Keratinocyte (primary cell): ENCODE measurements at regions not wholly inside any gene's neighbourhood (a gene's known extent, or its start where the extent isn't known, plus 50 kb on each side); places are given as distances from the start of the nearest gene placed in this dataset.

ENCODE experiments used
- DNase-seq: peaks from one replicate; pipeline ENCODE4 v3.0.0-alpha.2; 2011; ENCODE audit warnings: low read depth, missing footprints, low spot score
- FAIRE-seq: peaks from 2 replicates; lab custom pipeline; 2011; peaks lifted over from hg19 to GRCh38; lab: Jason Lieb, UNC
- H2AFZ ChIP-seq: 2 replicates; pipeline ENCODE4 v1.6.0; 2012; ENCODE audit warnings: low read length, control low read depth, inconsistent platforms; ENCODE audit not compliant: control insufficient read depth
- H3K27ac ChIP-seq: 2 replicates; pipeline ENCODE4 v1.5.1; 2011; ENCODE audit warnings: low read length; ENCODE audit not compliant: control insufficient read depth, insufficient read depth
- H3K27me3 ChIP-seq: 3 replicates; pipeline ENCODE4 v1.6.0; 2011; ENCODE audit warnings: low read length; ENCODE audit not compliant: control insufficient read depth, insufficient read depth; ENCODE audit errors: extremely low read depth
- H3K36me3 ChIP-seq, 2 experiments: 2 replicates in 1 of 2; 3 replicates in 1 of 2; pipeline ENCODE4 v1.5.1; 2011; ENCODE audit warnings: low read length in 2 of 2, mild to moderate bottlenecking in 1 of 2; ENCODE audit not compliant: control insufficient read depth in 2 of 2, insufficient read depth in 2 of 2; ENCODE audit errors: extremely low read depth in 1 of 2
- H3K4me1 ChIP-seq: 3 replicates; pipeline ENCODE4 v1.5.1; 2011; ENCODE audit warnings: low read length; ENCODE audit not compliant: control insufficient read depth, insufficient read depth; ENCODE audit errors: extremely low read depth
- H3K4me2 ChIP-seq: 3 replicates; pipeline ENCODE4 v1.6.0; 2011; ENCODE audit warnings: low read depth, low read length; ENCODE audit not compliant: control insufficient read depth, insufficient read depth; ENCODE audit errors: extremely low read depth
- H3K4me3 ChIP-seq, 3 experiments: fragments of 200-600 bp in 1 of 3; sonication (generic) in 1 of 3; 2 replicates in 2 of 3; 3 replicates in 1 of 3; pipeline ENCODE4 v1.5.1; 2011 to 2016; ENCODE audit warnings: low read length in 3 of 3, mild to moderate bottlenecking in 3 of 3, control low read depth in 2 of 3, inconsistent platforms in 1 of 3, low read depth in 1 of 3, mixed read lengths in 1 of 3, mixed run types in 1 of 3, moderate library complexity in 1 of 3; ENCODE audit not compliant: control insufficient read depth in 2 of 3, insufficient read depth in 2 of 3; ENCODE audit errors: extremely low read depth in 1 of 3
- H3K79me2 ChIP-seq: 2 replicates; pipeline ENCODE4 v1.6.0; 2012; ENCODE audit warnings: low read length; ENCODE audit not compliant: control insufficient read depth, insufficient read depth
- H3K9ac ChIP-seq: 3 replicates; pipeline ENCODE4 v1.6.0; 2011; ENCODE audit warnings: low read length; ENCODE audit not compliant: control insufficient read depth, insufficient read depth; ENCODE audit errors: extremely low read depth
- H3K9me1 ChIP-seq: 3 replicates; pipeline ENCODE4 v1.6.0; 2011; ENCODE audit warnings: low read length; ENCODE audit not compliant: control insufficient read depth, insufficient read depth; ENCODE audit errors: extremely low read depth
- H3K9me3 ChIP-seq: 2 replicates; pipeline ENCODE4 v1.5.1; 2012; ENCODE audit warnings: low read depth, low read length; ENCODE audit not compliant: control insufficient read depth
- H4K20me1 ChIP-seq: 3 replicates; pipeline ENCODE4 v1.6.0; 2011; ENCODE audit warnings: low read length; ENCODE audit not compliant: control insufficient read depth, insufficient read depth; ENCODE audit errors: extremely low read depth
- CTCF ChIP-seq, 3 experiments: IDR thresholded peaks in 1 of 3; conservative IDR thresholded peaks in 1 of 3; optimal IDR thresholded peaks in 1 of 3; 2 replicates in 2 of 3; 3 replicates in 1 of 3; pipeline versions ENCODE3 to v1.5.1; 2011; ENCODE audit warnings: low read length in 3 of 3, mild to moderate bottlenecking in 3 of 3, moderate library complexity in 2 of 3, control low read depth in 1 of 3, inconsistent platforms in 1 of 3; ENCODE audit not compliant: insufficient read depth in 2 of 3; ENCODE audit errors: extremely low read depth in 1 of 3
- EZH2 ChIP-seq: IDR thresholded peaks from one replicate; pipeline ENCODE4 v1.6.1; 2012; ENCODE audit warnings: inconsistent platforms, mild to moderate bottlenecking, low read length, moderate library complexity
- dilution Hi-C: fragments of 300-500 bp; cut with MboI; formaldehyde crosslinking; loops from one replicate; pipeline ENCODE4 v1.7.0; 2020; ENCODE audit warnings: low sequenced_read_pairs; ENCODE audit not compliant: extremely low pct_ligation_motif_present

- Histone ChIP-seq H3K4me3 (no peak overlapping the region), H3K9me3 (no peaks in the 10 kb centered on the region), H3K79me2 (no peaks in the 10 kb centered on the region), H3K27me3 (no peaks in the 10 kb centered on the region), H3K9me1 (no peaks in the 10 kb centered on the region), H3K9ac (no peak overlapping the region), H4K20me1 (no peaks in the 10 kb centered on the region), H3K36me3 (no peaks in the 10 kb centered on the region), H3K4me2 (no peak overlapping the region), H3K4me1 (no peaks in the 10 kb centered on the region), H2AFZ (no peak overlapping the region), H3K27ac (no peak overlapping the region)
- dilution Hi-C loops, result no loop called here
- DNase-seq, result no peak
- TF ChIP-seq EZH2, result no peak
- no peak for TF ChIP-seq CTCF (optimal IDR thresholded peaks at IDR 0.05 in 1 of 3, IDR thresholded peaks at IDR 0.05 in 1 of 3, conservative IDR thresholded peaks at IDR 0.05 in 1 of 3; ENCODE audit: extremely low read depth in 1 of 3, insufficient read depth in 2 of 3, low read length in 3 of 3)
- FAIRE-seq, result no peak
Observed at GRCh38 chr16:66107661-66108060, 258.8 kb upstream of the CDH5 start.

- TF ChIP-seq CTCF (optimal IDR thresholded peaks at IDR 0.05 in 1 of 3, IDR thresholded peaks at IDR 0.05 in 1 of 3, conservative IDR thresholded peaks at IDR 0.05 in 1 of 3; ENCODE audit: extremely low read depth in 1 of 3, insufficient read depth in 2 of 3, low read length in 3 of 3) (no peak), EZH2 (no peak)
- H3K27me3 ChIP-seq, result no peaks in the 10 kb centered on the region
- no peak for FAIRE-seq
Observed at GRCh38 chr16:66103211-66103610, 263.3 kb upstream of the CDH5 start.

More at GRCh38 chr16:66103211-66103610, 263.3 kb upstream of the CDH5 start:
- Histone ChIP-seq H2AFZ (no peak overlapping the region), H3K4me2 (no peak overlapping the region), H3K9me3 (no peaks in the 10 kb centered on the region), H3K27ac (no peak overlapping the region), H3K36me3 (no peaks in the 10 kb centered on the region), H3K4me3 (no peak overlapping the region), H3K9ac (no peak overlapping the region), H4K20me1 (no peaks in the 10 kb centered on the region), H3K9me1 (no peaks in the 10 kb centered on the region), H3K79me2 (no peaks in the 10 kb centered on the region), H3K4me1 (no peaks in the 10 kb centered on the region)
- DNase-seq, result no peak
- dilution Hi-C loops, result no loop called here
